ENCODE measurements at regions not wholly inside any gene's neighbourhood (a gene's known extent, or its start where the extent isn't known, plus 50 kb on each side); places are given as distances from the start of the nearest gene placed in this dataset.
"Not testable (repeated sequence)": the region's sequence is repeated elsewhere in the genome, so short reads cannot be mapped to it uniquely, and the experiment has no call there.

- no peak for DNase-seq (ENCODE audit: low read depth)
Observed at GRCh38 chr10:18735711-18736110, 76.5 kb downstream of the ARL5B start.

- peak; percentile 27 for DNase-seq (ENCODE audit: low read depth)
Observed at GRCh38 chr10:18737236-18737635, 78.0 kb downstream of the ARL5B start.

- peak; percentile 64 for DNase-seq (ENCODE audit: low read depth)
Observed at GRCh38 chr10:18737841-18738240, 78.6 kb downstream of the ARL5B start.

- DNase-seq (ENCODE audit: low read depth), result no peak
Observed at GRCh38 chr10:18738835-18739234, 79.6 kb downstream of the ARL5B start.

- DNase-seq (ENCODE audit: low read depth), result no peak
Observed at GRCh38 chr10:18743926-18744325, 84.7 kb downstream of the ARL5B start.

- no peak for DNase-seq (ENCODE audit: low read depth)
Observed at GRCh38 chr10:18753312-18753895, 94.2 kb downstream of the ARL5B start.

- DNase-seq (ENCODE audit: low read depth), result no peak
Observed at GRCh38 chr10:18759575-18759974, 100.3 kb downstream of the ARL5B start.

GRCh38 chr10:18760836-18761235 is 101.6 kb downstream of the ARL5B start:
- no peak for DNase-seq (ENCODE audit: low read depth)

- DNase-seq (ENCODE audit: low read depth), result no peak
Observed at GRCh38 chr10:18767981-18768380, 108.8 kb downstream of the ARL5B start.

- DNase-seq (ENCODE audit: low read depth), result no peak
Observed at GRCh38 chr10:18773180-18773579, 113.9 kb downstream of the ARL5B start.

- no peak for DNase-seq (ENCODE audit: low read depth)
Observed at GRCh38 chr10:18777258-18777657, 118.0 kb downstream of the ARL5B start.

- DNase-seq (ENCODE audit: low read depth), result no peak
Observed at GRCh38 chr10:18786478-18786877, 127.2 kb downstream of the ARL5B start.

- DNase-seq (ENCODE audit: low read depth), result no peak
Observed at GRCh38 chr10:18793951-18794350, 134.7 kb downstream of the ARL5B start.

- no peak for DNase-seq (ENCODE audit: low read depth)
Observed at GRCh38 chr10:18795549-18795948, 136.3 kb downstream of the ARL5B start.

- DNase-seq (ENCODE audit: low read depth), result no peak
Observed at GRCh38 chr10:18797286-18797685, 138.1 kb downstream of the ARL5B start.

GRCh38 chr10:18822156-18822555 is 162.9 kb downstream of the ARL5B start:
- no peak for DNase-seq (ENCODE audit: low read depth)

GRCh38 chr10:18829259-18829658 is 170.0 kb downstream of the ARL5B start:
- DNase-seq (ENCODE audit: low read depth), result no peak

- no peak for DNase-seq (ENCODE audit: low read depth)
Observed at GRCh38 chr10:18830277-18830676, 171.0 kb downstream of the ARL5B start.

- DNase-seq (ENCODE audit: low read depth), result not testable (repeated sequence)
Observed at GRCh38 chr10:18856623-18857022, 192.0 kb upstream of the MALRD1 start.

- DNase-seq (ENCODE audit: low read depth), result no peak
Observed at GRCh38 chr10:18859659-18860058, 188.9 kb upstream of the MALRD1 start.

- no peak for DNase-seq (ENCODE audit: low read depth)
Observed at GRCh38 chr10:18860186-18860585, 188.4 kb upstream of the MALRD1 start.

- DNase-seq (ENCODE audit: low read depth), result no peak
Observed at GRCh38 chr10:18860631-18861240, 187.9 kb upstream of the MALRD1 start.

- DNase-seq (ENCODE audit: low read depth), result no peak
Observed at GRCh38 chr10:18861382-18861781, 187.2 kb upstream of the MALRD1 start.

GRCh38 chr10:18866852-18867251 is 181.7 kb upstream of the MALRD1 start:
- no peak for DNase-seq (ENCODE audit: low read depth)

Measured in LHCN-M2 (cell line).